Fibroblast of gingiva (primary cell): ENCODE measurements at regions not wholly inside any gene's neighbourhood (a gene's known extent, or its start where the extent isn't known, plus 50 kb on each side); places are given as distances from the start of the nearest gene placed in this dataset.

Source experiments
- DNase-seq: peaks from one replicate; pipeline ENCODE4 v3.0.0-alpha.2; 2011; ENCODE audit warnings: low read depth

DNA sequence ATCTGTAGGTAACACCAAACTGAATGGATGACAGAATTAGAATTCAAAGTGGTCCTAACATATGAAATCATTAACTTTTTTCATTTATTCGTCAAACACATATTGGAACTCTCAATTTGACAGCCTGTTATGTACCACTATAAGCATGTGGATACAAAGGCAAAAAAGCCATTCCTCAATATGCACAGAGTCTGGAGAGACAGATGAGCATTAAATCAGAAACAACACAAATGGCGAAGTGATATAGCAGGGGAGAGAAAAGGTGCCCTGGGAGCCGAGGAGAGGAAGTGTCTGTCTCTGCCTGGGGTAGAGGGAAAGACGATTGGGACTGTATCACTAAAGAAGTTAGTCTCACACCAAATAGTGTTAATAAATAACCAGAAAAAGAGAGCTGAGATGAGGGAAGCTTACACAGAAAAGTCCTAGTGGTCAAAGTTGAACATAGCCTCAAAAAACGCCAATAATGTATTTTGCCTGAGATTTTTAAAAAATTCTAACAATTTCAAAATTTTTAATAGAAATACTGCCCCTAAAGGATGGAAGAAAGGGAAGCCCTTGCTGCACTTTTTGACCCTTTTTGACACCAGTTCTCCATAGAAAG, 417.5 kb downstream of the TUSC7 start:
- no peak for DNase-seq

DNA sequence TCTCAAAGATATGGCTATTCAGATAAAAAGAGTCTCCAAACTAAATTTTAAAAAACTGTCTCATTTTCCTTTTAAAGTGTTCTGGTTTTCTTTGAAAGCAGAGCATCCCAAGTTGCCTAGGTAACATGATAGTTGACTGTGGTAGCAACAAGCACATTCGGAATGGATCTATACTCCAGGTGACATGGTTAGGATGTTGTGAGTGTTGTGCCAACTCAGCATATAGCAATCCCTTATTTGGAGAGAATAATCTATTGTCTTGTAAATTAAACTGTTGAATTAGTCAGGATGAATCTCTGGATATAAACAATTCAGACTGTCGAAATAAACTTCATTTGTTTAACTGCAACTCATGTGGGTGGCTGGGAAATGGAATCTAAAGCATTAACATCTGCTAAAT, 418.6 kb downstream of the TUSC7 start:
- no peak for DNase-seq

DNA sequence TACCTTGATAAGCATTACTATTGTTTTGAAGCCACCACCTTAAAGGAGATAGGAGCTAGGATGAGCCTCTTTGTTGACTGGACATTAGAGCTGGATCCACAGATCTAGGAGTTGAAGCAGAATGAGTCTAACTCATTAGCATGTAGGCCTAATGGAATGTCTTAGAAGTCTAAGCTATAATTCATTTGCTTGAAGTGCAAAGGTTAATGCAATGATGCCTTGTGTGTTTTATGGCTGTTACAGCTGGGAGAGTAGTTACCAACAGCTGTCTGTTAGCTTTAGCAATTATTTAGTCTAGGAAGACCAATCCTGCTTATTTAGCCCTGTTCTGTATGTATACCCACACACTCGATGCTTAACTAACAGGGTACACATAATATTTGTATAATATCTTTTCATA, 419.3 kb downstream of the TUSC7 start:
- no peak for DNase-seq

DNA sequence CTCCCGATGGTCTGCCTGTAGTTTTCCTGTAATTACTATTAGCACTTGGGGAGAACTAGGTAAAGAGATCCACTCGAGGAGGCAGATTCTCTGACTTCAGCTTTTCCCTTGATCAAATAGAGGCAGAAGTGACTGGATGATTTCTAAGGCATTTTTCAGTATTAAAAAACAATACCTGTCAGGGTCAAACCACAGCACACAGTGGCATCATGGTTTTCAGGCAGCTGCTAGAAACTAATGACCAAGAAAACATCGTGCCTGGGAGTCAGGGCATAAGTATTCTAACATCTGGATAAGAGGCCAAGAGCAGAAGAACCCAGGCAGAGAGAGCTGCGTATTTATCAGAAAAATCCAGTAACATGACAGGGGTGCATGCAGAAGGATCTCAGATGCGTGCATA, 419.9 kb downstream of the TUSC7 start:
- no peak for DNase-seq

DNA sequence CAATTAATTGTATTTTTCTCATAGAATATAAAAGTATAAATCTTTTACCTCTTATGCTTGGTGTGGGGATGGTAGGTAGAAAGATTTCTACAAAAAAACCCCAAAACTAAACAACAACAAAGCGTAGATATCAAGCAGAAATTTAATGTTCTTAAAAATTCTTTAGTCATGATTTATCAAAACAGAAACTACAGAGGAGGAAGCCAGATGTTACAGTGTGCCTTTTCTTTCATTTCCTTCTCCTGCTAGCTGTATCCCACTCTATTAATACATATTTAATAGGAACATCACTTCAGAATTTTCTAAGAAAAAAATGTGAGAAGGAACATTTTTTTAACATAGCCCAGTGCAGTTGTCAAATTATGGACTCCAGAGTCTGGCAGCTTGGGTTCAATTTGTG, 420.6 kb downstream of the TUSC7 start:
- no peak for DNase-seq

DNA sequence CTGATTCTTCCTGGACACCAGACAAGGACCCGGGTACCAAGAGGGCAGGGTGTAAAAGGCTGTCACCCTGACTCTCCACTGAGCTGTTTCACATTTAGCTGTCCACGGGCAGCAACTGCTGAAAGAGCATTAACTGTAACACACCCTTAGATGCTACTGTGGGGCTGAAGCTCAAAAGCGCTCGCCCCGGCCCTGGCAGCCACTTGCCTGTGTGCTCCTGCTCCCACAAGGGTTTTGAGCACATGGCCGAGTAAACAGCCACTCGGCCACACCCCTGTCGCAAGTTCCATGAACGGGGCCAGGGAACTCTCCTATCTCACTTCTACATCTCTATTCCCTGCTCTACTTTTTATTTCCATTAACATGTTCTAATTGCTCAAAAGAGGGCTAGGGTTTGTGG, 421.7 kb downstream of the TUSC7 start:
- DNase-seq = no peak

DNA sequence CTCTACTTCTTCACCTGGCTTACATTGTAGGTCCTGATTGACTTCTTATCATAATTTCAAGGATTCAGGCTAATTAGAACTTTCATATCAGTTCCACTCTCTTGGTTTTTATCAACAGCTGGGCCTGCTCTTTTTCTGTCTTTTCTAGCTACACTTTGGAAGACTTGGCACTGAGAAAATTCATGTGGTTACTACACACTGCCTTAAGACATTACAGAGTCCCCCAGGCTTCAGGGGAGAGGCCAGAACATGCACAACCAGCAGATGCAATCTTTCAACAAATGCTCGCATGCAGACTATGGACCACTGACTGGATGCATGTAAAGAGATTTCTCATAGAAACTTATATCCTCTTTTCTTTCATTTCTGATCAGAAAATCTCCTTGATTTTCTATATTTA, 423.5 kb downstream of the TUSC7 start:
- DNase-seq = no peak

DNA sequence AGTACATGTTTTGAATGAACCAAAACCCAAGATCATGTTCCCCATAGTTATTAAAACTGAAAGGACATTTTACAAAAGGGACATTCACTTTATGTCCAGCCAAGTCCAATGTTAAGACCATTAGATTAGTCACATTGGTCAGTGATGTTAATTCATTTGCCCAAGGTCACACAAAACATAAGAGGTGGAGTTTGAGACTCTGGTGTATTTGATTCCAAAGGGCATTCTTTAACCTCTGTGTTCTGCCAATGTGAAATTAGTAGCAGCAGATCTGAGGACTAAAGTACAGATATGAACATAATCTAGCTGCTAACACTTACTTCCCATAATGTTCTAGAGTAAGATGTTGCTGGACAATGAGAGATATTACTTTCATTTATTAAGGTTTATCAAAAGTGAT, 425.6 kb downstream of the TUSC7 start:
- DNase-seq = no peak

DNA sequence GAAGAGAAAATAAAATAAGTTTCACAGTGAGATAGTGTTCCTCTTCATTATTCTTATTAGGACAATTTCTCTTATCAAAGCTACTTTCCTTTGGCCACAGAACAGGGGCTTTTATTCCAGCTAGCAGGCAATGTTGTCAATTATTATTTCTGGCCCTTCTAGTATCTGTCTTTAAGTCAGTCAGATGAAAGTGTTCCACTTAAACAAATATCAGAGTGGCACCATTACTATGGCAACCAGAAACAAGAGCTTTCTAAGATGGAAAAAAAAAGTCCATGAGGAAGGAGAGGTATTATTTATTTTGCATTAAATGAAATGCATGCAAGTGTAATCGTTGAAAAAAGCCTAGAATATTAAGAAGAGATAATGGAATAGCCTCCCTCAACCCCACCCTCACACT, 426.4 kb downstream of the TUSC7 start:
- no peak for DNase-seq

DNA sequence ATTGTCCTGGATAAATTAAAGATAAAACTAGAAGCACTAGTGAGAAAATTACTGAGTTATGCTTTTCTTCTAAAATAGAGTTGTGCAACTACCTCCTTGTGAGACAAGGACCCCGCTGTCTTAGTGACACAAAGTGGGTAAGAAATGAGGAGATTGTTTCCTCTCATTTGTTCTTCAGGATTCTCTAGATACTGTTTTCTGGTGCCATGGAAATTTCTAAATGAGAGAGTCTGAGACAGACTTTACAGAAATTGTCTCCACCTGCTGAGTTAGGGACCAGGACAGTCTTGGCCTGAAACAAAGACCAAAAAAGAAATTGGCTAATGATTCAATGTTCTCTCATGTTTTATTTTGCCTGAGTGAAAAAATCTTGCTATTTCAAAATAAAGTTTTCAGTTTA, 427.5 kb downstream of the TUSC7 start:
- no peak for DNase-seq

DNA sequence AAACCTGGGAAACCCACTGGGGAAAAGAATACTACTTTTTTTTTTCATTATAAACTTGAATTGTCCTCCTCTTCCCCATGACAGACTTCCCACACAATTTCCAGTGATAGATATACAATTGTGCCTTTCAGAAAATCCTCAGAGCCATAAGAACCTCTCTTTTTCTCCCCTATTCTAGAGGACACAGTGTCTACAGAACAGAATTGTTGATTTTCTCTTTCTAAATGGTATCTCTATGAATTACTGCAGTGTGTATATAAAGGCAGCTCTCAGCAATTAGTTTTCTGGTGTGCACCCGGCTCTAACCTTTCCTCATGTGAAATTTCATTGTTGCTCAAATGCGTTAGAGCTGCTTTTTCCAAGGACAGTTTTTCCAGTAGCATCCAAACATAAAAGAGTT, 430.1 kb downstream of the TUSC7 start:
- no peak for DNase-seq

DNA sequence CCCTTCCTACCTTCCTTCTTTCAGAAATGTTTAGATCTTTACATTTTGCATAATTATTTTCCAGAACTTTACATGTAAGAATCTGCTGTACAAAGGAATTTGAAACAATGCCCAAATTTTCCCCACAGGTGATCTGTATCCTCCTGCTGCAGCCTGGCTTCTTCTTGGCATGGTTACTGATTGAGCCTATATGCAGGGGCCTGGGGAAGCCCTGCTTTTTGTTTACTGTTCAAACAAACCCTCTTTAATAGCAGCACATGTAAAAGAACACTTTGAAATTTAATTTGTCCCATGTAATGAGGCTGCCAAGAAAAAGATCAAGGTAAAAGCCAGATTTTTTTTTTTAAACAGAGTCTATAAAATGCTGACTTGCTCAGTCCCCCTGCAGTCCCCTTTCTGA, 432.2 kb downstream of the TUSC7 start:
- DNase-seq = no peak

DNA sequence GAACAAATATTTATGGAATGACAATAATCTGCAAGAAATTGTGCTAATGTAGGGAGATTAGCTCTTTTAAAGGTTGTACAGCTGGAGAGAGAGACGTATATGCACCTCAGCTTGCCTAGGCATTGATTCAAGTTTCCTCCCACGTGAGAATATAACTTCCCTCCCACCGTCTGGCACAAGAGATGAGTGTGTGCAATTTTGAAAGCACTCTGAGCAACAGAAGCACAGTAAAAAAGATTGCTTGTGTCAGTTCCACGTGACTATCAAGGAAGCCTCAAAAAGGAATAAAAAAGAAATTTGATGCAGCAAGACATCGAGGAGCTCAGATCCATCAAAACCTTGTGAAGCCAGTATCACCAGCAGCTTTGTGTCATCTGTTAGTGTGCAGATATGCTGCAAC, 435.3 kb downstream of the TUSC7 start:
- peak; percentile 2 for DNase-seq

DNA sequence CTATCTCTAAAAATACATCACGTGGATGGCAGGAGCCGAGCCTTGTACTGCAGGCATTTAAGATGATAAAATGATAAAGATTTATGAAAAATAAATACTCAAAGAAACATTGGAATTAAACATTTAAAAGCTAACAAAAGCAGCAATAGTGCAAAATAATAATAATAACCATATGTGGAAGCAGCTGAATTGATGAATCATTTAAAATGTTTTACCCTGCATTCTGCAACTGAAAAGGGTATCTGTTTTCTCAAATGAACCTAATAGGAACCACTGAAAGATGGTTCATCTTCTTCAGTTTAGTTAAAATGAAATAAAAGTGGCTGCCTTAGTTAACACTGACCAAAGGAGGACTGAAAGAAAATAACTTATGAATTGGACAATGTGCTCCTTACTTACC, 436.1 kb downstream of the TUSC7 start:
- no peak for DNase-seq

DNA sequence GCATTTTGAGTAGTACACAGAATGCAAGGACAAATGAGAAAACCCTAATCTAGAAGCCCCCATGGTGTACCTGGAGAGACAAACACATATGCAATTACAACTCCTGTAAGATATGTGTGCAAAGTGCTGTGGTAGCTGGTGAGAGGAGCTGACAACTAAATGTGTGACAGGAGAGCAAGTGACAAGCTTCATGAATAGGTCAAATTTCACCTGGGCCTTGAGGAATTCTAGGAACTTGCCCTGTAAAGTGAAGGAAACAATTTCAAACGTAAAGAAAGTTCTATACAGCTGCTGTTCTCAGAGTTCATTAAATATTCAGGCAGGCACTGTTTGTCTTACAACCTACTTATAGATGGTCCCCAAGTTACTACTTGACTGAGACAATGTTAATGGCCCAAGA, 437.0 kb downstream of the TUSC7 start:
- DNase-seq = no peak

DNA sequence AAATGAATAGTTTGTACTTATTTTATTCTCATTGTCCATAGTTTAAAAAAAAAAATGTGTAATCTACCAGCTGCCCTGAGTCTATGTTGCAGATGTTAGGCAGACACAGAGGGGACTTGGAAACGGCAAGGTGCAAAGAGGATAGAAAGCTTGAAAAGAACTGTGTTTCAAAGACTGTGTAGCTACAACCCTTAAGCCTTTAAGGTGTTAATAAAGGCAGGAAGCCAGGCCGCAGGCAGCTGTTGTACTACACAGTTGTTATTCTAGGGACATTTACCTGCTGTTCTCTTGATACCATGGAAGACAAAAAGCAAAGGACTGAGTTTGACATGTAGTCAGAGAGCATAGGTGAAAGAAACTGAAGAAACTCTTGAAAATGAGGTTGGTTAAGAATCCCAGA, 440.0 kb downstream of the TUSC7 start:
- DNase-seq = no peak

DNA sequence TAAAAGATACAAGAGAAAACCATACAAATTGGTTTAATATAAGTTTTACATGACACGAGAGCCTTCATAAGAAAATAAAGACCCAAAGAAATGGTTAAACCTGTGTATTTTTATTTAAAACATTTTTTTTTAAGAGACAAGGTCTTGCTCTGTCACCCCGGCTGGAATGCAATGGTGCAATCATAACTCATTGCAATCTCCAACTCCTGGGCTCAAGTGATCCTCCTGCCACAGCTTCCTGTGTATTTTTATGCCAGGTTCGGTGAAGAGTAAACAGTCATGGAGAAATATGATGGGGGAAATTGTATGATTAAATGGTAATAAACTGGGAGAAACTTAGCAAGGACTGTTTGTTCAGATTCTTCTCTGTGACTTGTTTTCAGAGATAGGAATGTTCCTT, 441.0 kb downstream of the TUSC7 start:
- no peak for DNase-seq

DNA sequence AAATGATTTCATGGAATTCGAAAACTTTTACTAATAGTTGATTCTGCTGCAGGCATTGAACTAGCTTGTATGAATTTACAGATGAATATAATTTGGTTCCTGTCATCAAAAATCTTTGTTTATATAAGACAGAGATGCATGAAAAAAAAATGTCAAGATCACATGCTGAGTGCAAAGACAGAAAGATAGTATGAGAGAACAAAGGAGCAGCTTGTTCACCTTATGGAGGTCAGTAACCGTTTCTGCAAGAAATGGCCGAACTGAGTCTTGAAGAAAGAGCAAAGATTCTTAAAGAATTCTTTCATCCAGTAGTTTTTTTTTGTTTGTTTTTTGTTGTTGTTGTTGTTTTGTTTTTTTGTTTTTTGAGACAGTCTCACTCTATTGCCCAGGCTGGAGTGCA, 450.6 kb downstream of the TUSC7 start:
- no peak for DNase-seq

DNA sequence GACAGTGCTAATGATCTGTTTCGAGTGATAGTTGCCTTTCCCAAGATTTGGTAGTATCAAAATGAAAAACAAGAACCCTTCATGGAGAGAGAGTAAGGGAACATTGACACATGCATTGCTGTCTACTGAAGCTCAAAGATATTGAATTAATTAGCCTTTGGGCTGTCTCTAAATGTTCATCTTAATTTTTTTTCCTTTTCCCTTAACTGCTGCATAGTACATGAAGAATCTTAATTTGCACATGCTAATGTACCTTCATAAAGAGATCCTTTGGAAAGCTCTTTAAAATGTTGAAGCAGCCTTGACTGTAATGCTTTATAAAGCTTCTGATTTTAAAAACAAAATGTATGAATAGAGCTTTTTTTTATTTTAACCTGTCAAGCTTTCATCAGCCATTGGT, 452.2 kb downstream of the TUSC7 start:
- no peak for DNase-seq

DNA sequence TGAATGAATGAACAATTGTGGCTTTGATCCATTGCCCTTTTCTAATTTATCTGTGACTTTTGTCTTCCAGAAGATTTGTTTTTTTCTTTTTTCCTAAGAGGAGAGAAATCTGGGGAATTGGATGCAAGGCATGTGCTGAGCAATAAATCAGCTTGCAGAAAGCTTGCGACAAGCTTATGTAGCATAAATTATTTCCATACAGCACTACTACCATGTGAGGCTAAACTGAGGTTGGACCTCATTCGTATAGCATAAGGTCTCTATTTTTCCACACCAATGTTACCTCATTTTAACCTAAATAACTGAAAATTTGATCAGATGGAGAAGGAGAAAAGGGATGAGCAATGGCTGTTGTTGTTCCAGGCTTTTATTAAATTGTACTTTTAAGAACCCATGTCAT, 455.6 kb downstream of the TUSC7 start:
- no peak for DNase-seq

DNA sequence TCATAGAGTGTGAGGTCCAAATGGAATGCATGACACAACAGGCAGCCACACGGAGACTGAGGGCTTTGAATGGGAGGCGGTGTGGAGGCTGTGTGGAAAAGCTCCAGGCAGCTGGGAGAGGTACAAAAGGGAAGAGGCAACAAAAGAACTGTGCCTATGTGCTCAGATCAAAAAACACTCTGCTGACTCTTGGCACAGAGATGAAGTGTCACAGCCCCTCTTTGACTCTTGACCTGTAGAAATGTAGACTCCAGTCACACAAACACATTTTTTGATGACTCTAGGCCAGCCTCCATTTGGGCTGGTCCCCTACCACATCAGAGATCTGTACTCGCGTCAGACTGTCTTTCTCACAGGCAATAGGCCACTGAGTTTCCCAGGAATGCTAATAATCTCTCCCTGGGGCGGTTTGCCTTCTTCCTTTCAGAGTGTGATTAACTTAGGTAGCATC, 456.0 kb downstream of the TUSC7 start:
- no peak for DNase-seq

DNA sequence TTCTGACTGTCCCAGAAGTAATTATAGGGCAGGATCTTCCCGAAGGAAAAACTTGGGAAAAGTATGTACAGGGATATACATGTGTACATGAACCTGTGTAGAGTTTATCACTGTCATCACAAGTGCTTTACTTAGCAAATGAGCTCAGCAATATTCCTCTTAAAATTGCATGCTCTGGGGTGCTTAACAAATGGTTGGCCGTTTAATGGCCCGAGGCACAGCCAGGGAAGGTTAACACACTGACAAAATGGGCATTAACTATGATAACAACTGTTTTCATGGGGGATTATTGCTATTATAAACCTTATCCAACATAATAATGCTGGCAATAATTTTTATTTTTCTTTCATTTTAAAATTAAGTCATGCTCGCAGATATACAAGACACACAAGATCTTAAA, 459.3 kb downstream of the TUSC7 start:
- DNase-seq = no peak

DNA sequence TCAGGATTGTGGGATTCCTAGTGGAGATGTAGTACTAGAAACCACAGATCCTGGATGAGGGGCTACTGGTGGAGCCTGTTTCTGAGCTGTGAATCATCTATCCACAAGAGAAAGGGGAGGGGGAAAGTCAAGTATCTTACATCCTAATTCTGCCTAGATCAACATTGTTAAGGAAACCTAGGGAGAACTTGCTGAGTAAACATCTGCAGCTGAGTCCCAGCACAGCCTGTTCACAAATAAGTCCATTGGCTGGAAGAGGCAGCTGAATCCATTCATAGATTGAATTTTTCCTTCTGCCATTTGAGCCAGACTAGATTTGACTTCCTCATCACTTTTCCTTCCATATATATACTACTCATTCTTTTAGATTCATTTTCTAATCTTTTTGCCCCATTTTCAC, 460.5 kb downstream of the TUSC7 start:
- no peak for DNase-seq

DNA sequence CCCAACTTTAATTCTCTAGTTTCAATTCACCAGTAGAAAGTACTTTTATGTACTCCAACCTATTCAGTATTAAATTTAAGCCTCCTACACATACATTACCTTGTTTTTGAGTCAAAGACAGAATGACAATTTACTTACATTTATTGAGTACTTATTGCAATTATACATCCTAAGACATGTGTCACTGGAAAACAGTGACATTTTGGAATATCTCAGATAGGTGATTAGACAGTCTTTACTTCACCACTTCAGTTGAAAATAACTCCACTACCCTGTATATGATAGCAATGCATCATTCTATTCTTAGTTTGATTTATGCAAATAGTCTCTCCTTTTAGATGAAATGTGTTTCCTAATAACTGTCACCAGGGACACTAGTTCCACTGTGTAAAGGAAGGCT, 461.5 kb downstream of the TUSC7 start:
- DNase-seq = no peak

DNA sequence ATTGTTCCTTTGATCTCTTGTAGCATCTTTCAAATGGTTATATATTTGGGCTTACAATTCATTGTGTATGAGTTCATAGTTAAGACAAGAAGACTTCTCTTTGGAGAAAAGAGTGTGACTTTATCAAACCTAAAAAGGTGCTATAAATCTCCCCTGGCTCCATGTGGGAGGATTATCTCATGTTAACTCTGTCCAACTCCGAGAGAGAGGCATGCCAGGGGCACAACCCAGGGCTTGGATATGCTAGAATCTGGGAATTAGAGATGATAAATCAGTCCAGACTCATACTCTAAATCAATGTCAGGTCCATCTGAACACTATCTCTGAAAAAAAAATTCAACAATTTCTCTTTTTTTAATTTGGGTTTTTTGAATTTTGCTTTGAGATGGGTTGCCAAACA, 462.8 kb downstream of the TUSC7 start:
- DNase-seq = no peak
